Neural crest cell (in vitro differentiated cells): ENCODE measurements at regions not wholly inside any gene's neighbourhood (a gene's known extent, or its start where the extent isn't known, plus 50 kb on each side); places are given as distances from the start of the nearest gene placed in this dataset.

Experiments used
- DNase-seq: peaks from one replicate; pipeline ENCODE4 v3.0.0; 2021; ENCODE audit warnings: low read depth, mixed read lengths, low spot score
- H3K27ac Mint-ChIP-seq: one replicate; pipeline ENCODE4 v1.8.0; 2021; ENCODE audit warnings: mild to moderate bottlenecking, mixed read lengths; ENCODE audit not compliant: unreplicated experiment
- H3K27me3 Mint-ChIP-seq: 2 replicates; pipeline ENCODE4 v1.8.0; 2021; ENCODE audit warnings: low read depth, mild to moderate bottlenecking, mixed read lengths
- H3K36me3 Mint-ChIP-seq: 2 replicates; pipeline ENCODE4 v1.8.0; 2021; ENCODE audit warnings: low read depth, mild to moderate bottlenecking, mixed read lengths
- H3K4me1 Mint-ChIP-seq: 2 replicates; pipeline ENCODE4 v1.8.0; 2021; ENCODE audit warnings: mixed read lengths
- H3K4me3 Mint-ChIP-seq: one replicate; pipeline ENCODE4 v1.8.0; 2021; ENCODE audit warnings: mild to moderate bottlenecking, mixed read lengths
- H3K9me3 Mint-ChIP-seq: 2 replicates; pipeline ENCODE4 v1.8.0; 2021; ENCODE audit warnings: mixed read lengths
- TF ChIP-seq, protein P1 (sequence below): fragments of 200-600 bp; sonication (generic); conservative IDR thresholded peaks from 2 replicates; pipeline ENCODE4 v1.5.0; 2021; ENCODE audit warnings: antibody characterized with exemption, mild to moderate bottlenecking

DNA sequence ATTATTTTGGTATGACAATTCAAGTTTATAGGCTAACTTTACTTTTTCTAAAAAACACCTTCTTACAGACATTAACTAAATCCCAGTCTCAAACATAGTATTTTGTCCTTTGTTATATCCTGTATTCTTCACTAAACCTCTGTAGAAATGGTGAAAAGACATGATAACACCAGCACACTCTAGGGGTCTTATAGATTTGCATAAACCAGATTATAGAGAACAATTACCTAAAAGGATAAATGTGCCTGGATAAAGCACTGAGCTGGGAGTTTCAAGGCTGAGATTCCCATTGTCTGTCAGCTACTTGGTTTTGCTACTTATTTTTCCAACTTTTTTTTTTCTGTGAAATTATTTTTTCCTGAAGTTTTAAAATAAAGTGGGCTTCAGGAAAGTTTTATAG lies 1288.6 kb upstream of the TMPRSS15 start:
- DNase-seq, result no peak
- no peaks in the 10 kb centered on the region for H3K36me3 Mint-ChIP-seq
- TF ChIP-seq, protein P1, sequence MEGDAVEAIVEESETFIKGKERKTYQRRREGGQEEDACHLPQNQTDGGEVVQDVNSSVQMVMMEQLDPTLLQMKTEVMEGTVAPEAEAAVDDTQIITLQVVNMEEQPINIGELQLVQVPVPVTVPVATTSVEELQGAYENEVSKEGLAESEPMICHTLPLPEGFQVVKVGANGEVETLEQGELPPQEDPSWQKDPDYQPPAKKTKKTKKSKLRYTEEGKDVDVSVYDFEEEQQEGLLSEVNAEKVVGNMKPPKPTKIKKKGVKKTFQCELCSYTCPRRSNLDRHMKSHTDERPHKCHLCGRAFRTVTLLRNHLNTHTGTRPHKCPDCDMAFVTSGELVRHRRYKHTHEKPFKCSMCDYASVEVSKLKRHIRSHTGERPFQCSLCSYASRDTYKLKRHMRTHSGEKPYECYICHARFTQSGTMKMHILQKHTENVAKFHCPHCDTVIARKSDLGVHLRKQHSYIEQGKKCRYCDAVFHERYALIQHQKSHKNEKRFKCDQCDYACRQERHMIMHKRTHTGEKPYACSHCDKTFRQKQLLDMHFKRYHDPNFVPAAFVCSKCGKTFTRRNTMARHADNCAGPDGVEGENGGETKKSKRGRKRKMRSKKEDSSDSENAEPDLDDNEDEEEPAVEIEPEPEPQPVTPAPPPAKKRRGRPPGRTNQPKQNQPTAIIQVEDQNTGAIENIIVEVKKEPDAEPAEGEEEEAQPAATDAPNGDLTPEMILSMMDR, result no peak
- H3K9me3 Mint-ChIP-seq, result no peaks in the 10 kb centered on the region
- no peak overlapping the region for H3K4me3 Mint-ChIP-seq
- H3K4me1 Mint-ChIP-seq, result no peaks in the 10 kb centered on the region
- no peaks in the 10 kb centered on the region for H3K27me3 Mint-ChIP-seq
- H3K27ac Mint-ChIP-seq, result no peak overlapping the region

DNA sequence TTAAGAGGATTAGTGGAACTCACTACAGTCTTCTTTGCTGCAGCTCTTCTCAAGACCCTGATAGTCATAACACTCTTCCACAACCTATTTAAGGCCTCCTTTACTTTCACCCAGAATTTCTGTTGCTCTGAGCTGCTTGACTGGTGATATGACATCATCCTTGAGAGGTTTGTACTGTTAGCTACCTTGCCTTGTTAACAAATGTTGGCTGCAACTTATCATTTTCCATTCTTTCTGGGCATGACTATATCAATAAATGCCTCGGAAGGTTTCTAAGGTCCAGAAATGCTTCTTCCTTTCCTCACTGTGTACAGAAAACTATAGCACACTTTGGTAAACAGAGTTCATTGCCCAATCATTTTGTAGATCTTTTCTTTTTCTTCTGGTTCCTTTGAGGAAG lies 1292.2 kb upstream of the TMPRSS15 start:
- TF ChIP-seq, protein P1, result no peak
- Mint-ChIP-seq H3K9me3 (no peaks in the 10 kb centered on the region), H3K27ac (no peak overlapping the region), H3K4me1 (no peaks in the 10 kb centered on the region), H3K4me3 (no peak overlapping the region), H3K36me3 (no peaks in the 10 kb centered on the region), H3K27me3 (no peaks in the 10 kb centered on the region)
- no peak for DNase-seq

DNA sequence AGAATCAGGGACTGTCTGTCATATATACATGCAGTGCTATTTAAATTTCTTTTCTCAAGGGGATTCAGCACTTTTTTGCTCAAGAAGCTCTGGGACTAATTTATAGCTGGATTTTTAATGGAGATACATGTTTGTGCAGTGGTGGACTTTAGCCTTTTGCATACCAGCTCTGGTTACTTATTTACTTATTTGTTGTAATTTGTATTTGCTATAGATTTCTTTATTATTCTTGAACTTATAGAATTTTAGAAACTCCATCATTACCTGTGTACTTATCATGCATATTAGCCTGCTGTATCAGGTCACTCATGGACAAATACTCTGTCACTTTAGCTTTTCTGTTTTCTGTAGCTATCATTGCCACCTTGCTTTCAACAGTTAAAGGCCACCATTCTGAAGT lies 1296.9 kb upstream of the TMPRSS15 start:
- Mint-ChIP-seq H3K9me3 (peaks cover under 1% of the 10 kb centered on the region), H3K4me1 (no peaks in the 10 kb centered on the region), H3K4me3 (no peak overlapping the region), H3K36me3 (no peaks in the 10 kb centered on the region), H3K27me3 (no peaks in the 10 kb centered on the region), H3K27ac (no peak overlapping the region)
- no peak for DNase-seq
- TF ChIP-seq, protein P1, result no peak

DNA sequence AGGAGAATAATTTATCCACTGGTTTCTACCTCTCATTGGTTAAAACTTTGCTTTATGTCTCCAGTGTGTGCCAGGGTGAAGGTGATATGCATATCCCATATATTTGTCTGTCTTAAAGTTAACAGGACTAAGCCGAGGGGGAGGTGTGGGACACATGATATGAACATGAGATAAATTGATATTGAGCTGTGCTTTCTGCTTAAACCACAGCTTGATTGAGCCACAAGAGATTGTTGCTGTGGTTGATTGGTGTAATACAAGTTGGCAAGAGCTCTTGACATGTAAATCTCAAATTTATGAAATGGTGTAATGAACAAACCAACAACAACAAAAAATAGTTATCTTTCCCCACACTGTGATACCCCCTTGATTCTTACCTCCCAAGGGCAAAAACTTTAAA lies 1295.5 kb upstream of the NCAM2 start:
- H3K4me3 Mint-ChIP-seq, result no peak overlapping the region

DNA sequence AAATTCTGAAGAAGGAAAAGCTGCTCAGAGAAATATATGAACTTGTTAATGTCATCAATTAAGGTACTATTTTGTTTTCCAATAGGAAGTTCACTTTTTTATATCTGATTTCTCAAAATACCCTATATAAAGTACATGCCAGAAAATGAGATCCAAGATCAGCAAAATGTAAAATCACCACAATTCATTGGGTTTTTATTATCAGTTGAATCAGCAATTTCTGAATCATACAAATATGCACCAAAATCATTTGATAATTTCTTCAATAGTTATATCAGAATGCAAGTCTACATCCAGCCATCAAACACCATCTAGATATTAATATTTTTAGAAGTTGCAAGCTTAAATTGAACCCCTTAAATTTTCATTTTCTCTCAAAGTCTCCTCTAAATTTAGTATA lies 1293.4 kb upstream of the NCAM2 start:
- H3K27ac Mint-ChIP-seq, result no peak overlapping the region
- no peak for DNase-seq
- H3K9me3 Mint-ChIP-seq, result peaks cover 2% of the 10 kb centered on the region
- no peaks in the 10 kb centered on the region for H3K27me3 Mint-ChIP-seq
- H3K36me3 Mint-ChIP-seq, result no peaks in the 10 kb centered on the region
- H3K4me1 Mint-ChIP-seq, result no peaks in the 10 kb centered on the region
- no peak overlapping the region for H3K4me3 Mint-ChIP-seq
- TF ChIP-seq, protein P1, result no peak

More for the DNA sequence above, 1295.5 kb upstream of the NCAM2 start:
- no peak overlapping the region for H3K27ac Mint-ChIP-seq
- no peaks in the 10 kb centered on the region for H3K36me3 Mint-ChIP-seq
- H3K9me3 Mint-ChIP-seq, result peaks cover 2% of the 10 kb centered on the region
- no peaks in the 10 kb centered on the region for H3K4me1 Mint-ChIP-seq
- H3K27me3 Mint-ChIP-seq, result no peaks in the 10 kb centered on the region
- no peak for DNase-seq
- TF ChIP-seq, protein P1, result no peak

DNA sequence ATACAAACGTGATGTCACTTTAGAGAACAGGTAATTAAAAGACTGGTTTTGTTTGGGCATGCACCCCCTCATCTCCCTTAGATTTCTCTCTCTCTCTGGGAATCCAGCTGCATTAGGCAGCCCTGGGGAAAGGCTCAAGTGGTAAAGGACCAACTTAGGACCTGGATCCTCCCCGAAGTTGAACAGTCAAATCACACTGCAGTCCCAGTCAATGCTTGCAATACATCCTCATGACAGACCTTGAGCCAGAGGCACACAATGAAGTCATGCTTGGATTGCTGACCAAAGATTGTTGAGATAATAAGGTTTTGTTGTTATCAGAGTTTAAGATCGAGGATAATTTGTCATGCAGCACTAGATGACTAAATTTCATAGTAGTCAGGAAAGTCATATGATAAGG lies 1285.8 kb upstream of the NCAM2 start:
- Mint-ChIP-seq H3K36me3 (no peaks in the 10 kb centered on the region), H3K27ac (no peak overlapping the region), H3K9me3 (no peaks in the 10 kb centered on the region), H3K27me3 (no peaks in the 10 kb centered on the region), H3K4me3 (no peak overlapping the region), H3K4me1 (no peaks in the 10 kb centered on the region)
- DNase-seq, result no peak
- TF ChIP-seq, protein P1, result no peak
